SK-N-SH treated with all-trans-retinoic acid at 6 μM for 48 hours (cell line): ENCODE measurements at regions not wholly inside any gene's neighbourhood (a gene's known extent, or its start where the extent isn't known, plus 50 kb on each side); places are given as distances from the start of the nearest gene placed in this dataset.

ENCODE experiments used
- ARNTL ChIP-seq: fragments of 450-650 bp; formaldehyde crosslinking; IDR thresholded peaks from 2 replicates; pipeline ENCODE4 v1.5.0; 2020; ENCODE audit warnings: low read depth, mild to moderate bottlenecking, moderate library complexity, borderline replicate concordance
- BACH2 ChIP-seq: fragments of 250-450 bp; sonication (Bioruptor Pico); IDR thresholded peaks from 2 replicates; pipeline ENCODE4 v1.9.0; 2021; ENCODE audit warnings: mild to moderate bottlenecking, borderline replicate concordance
- CSDC2 ChIP-seq: fragments of 250-450 bp; sonication (Bioruptor Pico); IDR thresholded peaks from 2 replicates; pipeline ENCODE4 v1.5.0; 2020; ENCODE audit warnings: mild to moderate bottlenecking, moderate library complexity
- ISL1 ChIP-seq: fragments of 250-450 bp; sonication (Bioruptor Pico); IDR thresholded peaks from 2 replicates; pipeline ENCODE4 v2.1.2; 2022; ENCODE audit warnings: mild to moderate bottlenecking, moderate library complexity
- RARB ChIP-seq: fragments of 250-450 bp; sonication (Bioruptor Pico); IDR thresholded peaks from 2 replicates; pipeline ENCODE4 v1.8.0; 2021; ENCODE audit warnings: mild to moderate bottlenecking, moderate library complexity
- ZFP3 ChIP-seq: fragments of 250-450 bp; sonication (Bioruptor Pico); IDR thresholded peaks from 2 replicates; pipeline ENCODE4 v1.5.0; 2020; ENCODE audit warnings: mild to moderate bottlenecking, moderate library complexity
- ZFP30 ChIP-seq: fragments of 450-650 bp; formaldehyde crosslinking; IDR thresholded peaks from 2 replicates; pipeline ENCODE4 v1.5.0; 2022; ENCODE audit warnings: mild to moderate bottlenecking, moderate library complexity

- no peak for TF ChIP-seq RARB
- no peak for TF ChIP-seq ZFP3 (CRISPR knock-in tag)
- no peak for TF ChIP-seq ISL1 (CRISPR knock-in tag)
- no peak for TF ChIP-seq CSDC2 (CRISPR knock-in tag)
- no peak for TF ChIP-seq ZFP30 (CRISPR knock-in tag)
- TF ChIP-seq ARNTL (CRISPR knock-in tag): no peak
- no peak for TF ChIP-seq BACH2
Observed at GRCh38 chr2:21281384-21281783, 157.6 kb downstream of the TDRD15 start.
